ENCODE measurements at regions not wholly inside any gene's neighbourhood (a gene's known extent, or its start where the extent isn't known, plus 50 kb on each side); places are given as distances from the start of the nearest gene placed in this dataset.

DNA sequence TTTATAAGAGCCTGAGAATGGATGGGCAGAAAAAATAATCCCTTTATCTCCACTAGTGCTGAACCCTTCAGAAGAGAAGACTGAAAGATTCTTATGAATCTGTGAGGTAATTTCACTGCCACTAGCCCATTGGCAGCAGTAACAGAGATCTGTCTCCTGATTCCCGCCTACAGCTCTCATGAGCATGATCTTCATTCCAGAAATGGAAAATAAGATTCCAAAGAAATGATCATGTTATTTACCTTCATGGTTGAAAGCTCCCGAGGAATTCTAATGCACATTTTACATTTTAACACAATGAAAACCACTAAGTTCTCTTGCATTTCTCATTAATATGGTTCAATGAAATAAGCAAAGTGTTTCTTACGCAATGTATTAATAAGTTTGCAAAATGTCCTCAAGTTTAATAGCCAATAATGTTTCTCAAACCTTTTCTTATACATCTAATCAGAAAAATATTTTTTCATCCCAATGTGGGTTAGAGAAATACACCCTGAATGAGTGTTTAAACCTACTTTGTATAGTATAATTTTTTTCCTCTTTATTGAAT lies 905.6 kb downstream of the TMEM182 start:
- no peak for ATAC-seq

DNA sequence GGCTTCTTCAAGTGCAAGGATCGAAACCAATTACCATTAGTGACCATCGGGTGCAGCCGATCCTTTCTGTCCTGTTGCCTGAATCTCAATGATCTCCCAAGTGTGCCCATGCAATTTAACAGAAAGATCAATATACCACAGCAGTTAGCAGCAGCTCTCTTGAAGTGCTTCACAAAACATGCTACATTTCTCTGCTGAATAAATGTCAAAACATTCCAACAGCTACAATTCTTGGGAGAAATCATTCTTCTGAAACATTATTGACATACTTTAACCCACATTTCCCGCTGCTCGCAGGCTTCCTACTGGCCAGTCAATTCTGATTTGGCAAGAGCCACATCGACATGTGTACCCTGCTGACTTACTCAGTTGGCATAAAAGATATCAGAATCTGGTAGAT lies 907.7 kb downstream of the TMEM182 start:
- Histone ChIP-seq H3K27me3 (no peaks in the 10 kb centered on the region), H3K36me3 (no peaks in the 10 kb centered on the region), H3K27ac (no peak overlapping the region), H3K9me3 (no peaks in the 10 kb centered on the region), H3K4me1 (no peaks in the 10 kb centered on the region), H3K4me3 (no peak overlapping the region)
- no peak for TF ChIP-seq POLR2A (IDR thresholded peaks at IDR 0.05)
- DNase-seq (no peak), ATAC-seq (no peak)
- WGBS, 4 donors, result 82 to 86% (median 83%) methylated on average over 6 of the region's 6 CpGs
- intact Hi-C loops (cut with DNase I), result no loop called here

More for the DNA sequence above, 905.6 kb downstream of the TMEM182 start:
- no peaks in the 10 kb centered on the region for H3K36me3 ChIP-seq
- 77 to 84% (median 83%) methylated on average over 3 of the region's 3 CpGs for WGBS, 4 donors
- DNase-seq, result no peak
- no peak for TF ChIP-seq POLR2A (IDR thresholded peaks at IDR 0.05)
- TF ChIP-seq, protein P1, sequence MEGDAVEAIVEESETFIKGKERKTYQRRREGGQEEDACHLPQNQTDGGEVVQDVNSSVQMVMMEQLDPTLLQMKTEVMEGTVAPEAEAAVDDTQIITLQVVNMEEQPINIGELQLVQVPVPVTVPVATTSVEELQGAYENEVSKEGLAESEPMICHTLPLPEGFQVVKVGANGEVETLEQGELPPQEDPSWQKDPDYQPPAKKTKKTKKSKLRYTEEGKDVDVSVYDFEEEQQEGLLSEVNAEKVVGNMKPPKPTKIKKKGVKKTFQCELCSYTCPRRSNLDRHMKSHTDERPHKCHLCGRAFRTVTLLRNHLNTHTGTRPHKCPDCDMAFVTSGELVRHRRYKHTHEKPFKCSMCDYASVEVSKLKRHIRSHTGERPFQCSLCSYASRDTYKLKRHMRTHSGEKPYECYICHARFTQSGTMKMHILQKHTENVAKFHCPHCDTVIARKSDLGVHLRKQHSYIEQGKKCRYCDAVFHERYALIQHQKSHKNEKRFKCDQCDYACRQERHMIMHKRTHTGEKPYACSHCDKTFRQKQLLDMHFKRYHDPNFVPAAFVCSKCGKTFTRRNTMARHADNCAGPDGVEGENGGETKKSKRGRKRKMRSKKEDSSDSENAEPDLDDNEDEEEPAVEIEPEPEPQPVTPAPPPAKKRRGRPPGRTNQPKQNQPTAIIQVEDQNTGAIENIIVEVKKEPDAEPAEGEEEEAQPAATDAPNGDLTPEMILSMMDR (IDR thresholded peaks at IDR 0.05), result no peak
- H3K4me1 ChIP-seq, result no peaks in the 10 kb centered on the region
- H3K27ac ChIP-seq, result no peak overlapping the region
- intact Hi-C loops (cut with DNase I), result no loop called here
- H3K27me3 ChIP-seq, result no peaks in the 10 kb centered on the region
- H3K9me3 ChIP-seq, result no peaks in the 10 kb centered on the region
- H3K4me3 ChIP-seq, result no peak overlapping the region

All from heart left ventricle (tissue), 16 donors.